ENCODE measurements at regions not wholly inside any gene's neighbourhood (a gene's known extent, or its start where the extent isn't known, plus 50 kb on each side); places are given as distances from the start of the nearest gene placed in this dataset.

DNA sequence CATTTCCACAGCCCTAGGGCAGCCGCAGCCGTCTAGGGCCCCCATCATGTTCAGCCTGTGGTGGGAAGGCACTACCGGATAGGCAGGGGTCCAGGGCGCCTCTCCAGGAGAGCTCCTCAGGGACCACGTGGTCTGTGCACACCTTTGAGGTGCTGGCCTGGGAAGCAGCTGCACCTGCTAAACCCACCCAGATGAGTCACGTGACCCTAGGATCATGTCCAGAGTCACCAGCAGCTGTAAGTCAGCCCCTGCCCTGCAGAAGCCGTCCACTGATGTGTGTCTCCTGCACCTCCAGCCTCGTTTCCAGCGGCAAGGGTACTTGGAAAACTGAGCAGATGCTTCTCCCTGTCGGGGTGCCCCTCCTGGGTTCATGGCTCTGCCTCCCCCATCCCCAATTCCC is 682.6 kb upstream of the SALL3 start:
- Histone ChIP-seq H3K79me2 (ENCODE audit: control insufficient read depth, low read length) (no peaks in the 10 kb centered on the region), H3K9me3 (ENCODE audit: control insufficient read depth, insufficient read depth, low read length) (no peaks in the 10 kb centered on the region; the same call in 1 of the 2 replicates), H3K4me1 (ENCODE audit: control insufficient read depth, low read length) (no peaks in the 10 kb centered on the region), H3K9me2 (replicated peaks; ENCODE audit: control insufficient read depth, low read length) (no peaks in the 10 kb centered on the region), H3K4me3 (ENCODE audit: low read length) (no peak overlapping the region), H4K20me1 (ENCODE audit: control insufficient read depth, insufficient read depth, low read depth, low read length) (no peaks in the 10 kb centered on the region), H3K4me2 (ENCODE audit: low read length) (no peak overlapping the region), H3F3A (ENCODE audit: control insufficient read depth, insufficient read depth) (no peaks in the 10 kb centered on the region), H3K27ac (ENCODE audit: low read depth, low read length) (no peak overlapping the region), H3K36me3 (ENCODE audit: control insufficient read depth, low read length) (no peaks in the 10 kb centered on the region), H3K27me3 (ENCODE audit: control insufficient read depth, low read length) (no peaks in the 10 kb centered on the region)
- TF ChIP-seq, protein P1, sequence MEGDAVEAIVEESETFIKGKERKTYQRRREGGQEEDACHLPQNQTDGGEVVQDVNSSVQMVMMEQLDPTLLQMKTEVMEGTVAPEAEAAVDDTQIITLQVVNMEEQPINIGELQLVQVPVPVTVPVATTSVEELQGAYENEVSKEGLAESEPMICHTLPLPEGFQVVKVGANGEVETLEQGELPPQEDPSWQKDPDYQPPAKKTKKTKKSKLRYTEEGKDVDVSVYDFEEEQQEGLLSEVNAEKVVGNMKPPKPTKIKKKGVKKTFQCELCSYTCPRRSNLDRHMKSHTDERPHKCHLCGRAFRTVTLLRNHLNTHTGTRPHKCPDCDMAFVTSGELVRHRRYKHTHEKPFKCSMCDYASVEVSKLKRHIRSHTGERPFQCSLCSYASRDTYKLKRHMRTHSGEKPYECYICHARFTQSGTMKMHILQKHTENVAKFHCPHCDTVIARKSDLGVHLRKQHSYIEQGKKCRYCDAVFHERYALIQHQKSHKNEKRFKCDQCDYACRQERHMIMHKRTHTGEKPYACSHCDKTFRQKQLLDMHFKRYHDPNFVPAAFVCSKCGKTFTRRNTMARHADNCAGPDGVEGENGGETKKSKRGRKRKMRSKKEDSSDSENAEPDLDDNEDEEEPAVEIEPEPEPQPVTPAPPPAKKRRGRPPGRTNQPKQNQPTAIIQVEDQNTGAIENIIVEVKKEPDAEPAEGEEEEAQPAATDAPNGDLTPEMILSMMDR (IDR thresholded peaks at IDR 0.05; ENCODE audit: low read depth, low read length, poor library complexity, severe bottlenecking): no peak
- TF ChIP-seq EZH2phosphoT487 (IDR thresholded peaks at IDR 0.05; ENCODE audit: borderline replicate concordance, low read length): no peak

DNA sequence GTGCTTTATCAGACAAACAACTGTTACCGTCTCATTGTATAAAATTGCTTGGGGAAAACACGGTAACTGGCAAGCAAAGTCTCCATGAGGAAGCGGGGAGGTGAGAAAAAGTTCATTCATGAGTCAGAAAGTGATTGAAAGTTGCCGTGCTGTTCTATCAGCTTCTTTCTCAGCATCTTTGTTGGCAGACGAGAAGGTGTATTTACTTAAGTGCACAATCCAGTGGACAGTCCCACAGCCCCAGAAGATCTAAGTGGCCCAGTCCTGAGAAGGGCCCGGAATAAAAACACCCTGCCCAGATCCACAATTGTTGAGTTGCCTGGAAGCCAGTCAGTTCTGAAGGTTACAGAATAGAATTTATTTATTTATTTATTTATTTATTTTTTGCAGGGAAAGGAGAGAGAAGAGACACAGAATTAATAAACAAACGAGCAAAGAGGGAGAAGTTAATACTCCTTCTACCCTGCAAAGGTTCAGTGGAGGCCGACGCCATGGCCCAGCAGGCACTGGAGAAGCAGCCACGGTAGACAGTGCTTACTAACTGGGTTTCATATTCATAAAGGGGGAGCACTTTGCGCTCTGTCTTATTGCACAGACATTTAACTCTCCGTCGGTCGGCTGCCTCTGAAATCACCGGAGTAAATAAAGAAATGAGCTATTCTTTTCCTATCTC is 676.0 kb upstream of the SALL3 start:
- Histone ChIP-seq H3K36me3 (ENCODE audit: control insufficient read depth, low read length) (no peaks in the 10 kb centered on the region), H3K79me2 (ENCODE audit: control insufficient read depth, low read length) (no peaks in the 10 kb centered on the region), H3K27ac (ENCODE audit: low read depth, low read length) (no peak overlapping the region), H4K20me1 (ENCODE audit: control insufficient read depth, insufficient read depth, low read depth, low read length) (no peaks in the 10 kb centered on the region), H3K4me2 (ENCODE audit: low read length) (no peak overlapping the region), H3K9me2 (replicated peaks; ENCODE audit: control insufficient read depth, low read length) (no peaks in the 10 kb centered on the region), H3K4me1 (ENCODE audit: control insufficient read depth, low read length) (no peaks in the 10 kb centered on the region), H3K4me3 (ENCODE audit: low read length) (no peak overlapping the region), H3K9me3 (ENCODE audit: control insufficient read depth, insufficient read depth, low read length) (no peaks in the 10 kb centered on the region), H3F3A (ENCODE audit: control insufficient read depth, insufficient read depth) (no peaks in the 10 kb centered on the region), H3K27me3 (ENCODE audit: control insufficient read depth, low read length) (no peaks in the 10 kb centered on the region)
- no peak for TF ChIP-seq EZH2phosphoT487 (IDR thresholded peaks at IDR 0.05; ENCODE audit: borderline replicate concordance, low read length)
- TF ChIP-seq, protein P1 (IDR thresholded peaks at IDR 0.05; ENCODE audit: low read depth, low read length, poor library complexity, severe bottlenecking): no peak

DNA sequence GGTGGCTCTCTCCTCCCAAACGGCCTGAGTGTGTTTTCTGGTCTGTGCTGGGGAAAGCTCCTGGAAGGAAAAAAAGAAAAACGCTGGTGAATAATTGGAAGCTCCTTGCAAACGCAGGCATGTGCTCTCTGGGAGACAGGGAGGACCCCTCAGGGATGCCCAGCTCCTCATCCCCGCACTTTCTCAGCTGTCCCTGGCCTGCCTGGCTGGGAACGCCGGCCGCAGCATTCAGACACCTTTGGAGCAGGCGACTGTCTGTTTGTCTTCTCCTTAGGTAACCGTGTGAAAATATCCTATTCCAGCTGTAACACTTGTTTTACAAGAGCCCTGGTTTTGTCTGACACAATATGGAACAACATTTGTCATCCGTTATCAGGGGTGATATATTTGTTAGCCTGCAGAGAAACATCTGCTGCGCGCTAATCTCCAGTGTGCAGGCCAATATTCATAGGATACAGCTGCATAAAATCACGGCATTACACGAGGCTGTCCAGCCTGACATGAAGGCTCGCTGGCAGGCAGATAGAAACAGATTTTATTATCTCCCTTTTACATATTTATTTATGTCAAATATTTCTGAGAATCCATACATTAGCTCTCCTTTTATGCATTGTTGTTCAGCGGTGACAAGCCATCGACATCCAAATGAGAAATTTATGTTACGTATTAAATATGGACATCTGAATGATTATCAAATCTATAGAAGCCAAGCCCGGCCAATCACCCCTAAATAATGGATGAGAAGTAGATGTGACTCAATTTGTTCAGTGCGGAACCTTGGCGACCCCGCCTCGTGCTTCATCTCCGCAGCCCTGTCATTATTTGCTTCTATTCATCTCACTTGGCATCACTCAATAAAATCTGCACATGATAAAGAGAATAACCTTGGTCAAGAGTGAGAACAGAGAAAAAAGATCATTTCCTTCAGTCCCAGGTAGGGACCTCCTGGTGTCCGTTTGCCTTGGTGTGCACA is 675.1 kb upstream of the SALL3 start:
- no peaks in the 10 kb centered on the region for H3K9me2 ChIP-seq (replicated peaks; ENCODE audit: control insufficient read depth, low read length)
- no peaks in the 10 kb centered on the region for H3F3A ChIP-seq (ENCODE audit: control insufficient read depth, insufficient read depth)

More for the DNA sequence above, 675.1 kb upstream of the SALL3 start:
- Histone ChIP-seq H3K27me3 (ENCODE audit: control insufficient read depth, low read length) (no peaks in the 10 kb centered on the region), H3K4me1 (ENCODE audit: control insufficient read depth, low read length) (no peaks in the 10 kb centered on the region), H3K27ac (ENCODE audit: low read depth, low read length) (no peak overlapping the region), H3K79me2 (ENCODE audit: control insufficient read depth, low read length) (no peaks in the 10 kb centered on the region), H3K4me2 (ENCODE audit: low read length) (no peak overlapping the region), H4K20me1 (ENCODE audit: control insufficient read depth, insufficient read depth, low read depth, low read length) (no peaks in the 10 kb centered on the region), H3K9me3 (ENCODE audit: control insufficient read depth, insufficient read depth, low read length) (no peaks in the 10 kb centered on the region), H3K36me3 (ENCODE audit: control insufficient read depth, low read length) (no peaks in the 10 kb centered on the region), H3K4me3 (ENCODE audit: low read length) (no peak overlapping the region)
- TF ChIP-seq EZH2phosphoT487 (IDR thresholded peaks at IDR 0.05; ENCODE audit: borderline replicate concordance, low read length): no peak
- TF ChIP-seq, protein P1 (IDR thresholded peaks at IDR 0.05; ENCODE audit: low read depth, low read length, poor library complexity, severe bottlenecking): no peak
